GM06990 (cell line): ENCODE measurements at regions not wholly inside any gene's neighbourhood (a gene's known extent, or its start where the extent isn't known, plus 50 kb on each side); places are given as distances from the start of the nearest gene placed in this dataset.

Experiments used
- DNase-seq: peaks from one replicate; pipeline ENCODE4 v3.0.0-alpha.2; 2011; ENCODE audit not compliant: insufficient read length; ENCODE audit errors: extremely low read depth
- H3K27me3 ChIP-seq: replicated peaks from 2 replicates; pipeline ENCODE4 v1.6.0; 2011; ENCODE audit warnings: low read length; ENCODE audit not compliant: control insufficient read depth, insufficient read depth
- H3K36me3 ChIP-seq: 2 replicates; pipeline ENCODE4 v1.5.1; 2011; ENCODE audit warnings: low read length; ENCODE audit not compliant: control insufficient read depth, insufficient read depth
- H3K4me3 ChIP-seq: replicated peaks from 2 replicates; pipeline ENCODE4 v1.5.1; 2011; ENCODE audit warnings: low read depth, mild to moderate bottlenecking, control low read depth, low read length
- TF ChIP-seq, protein P1 (sequence below): IDR thresholded peaks from 2 replicates; pipeline ENCODE4 v1.5.1; 2011; ENCODE audit warnings: low read length, control low read depth, mild to moderate bottlenecking, inconsistent platforms; ENCODE audit not compliant: insufficient read depth, poor library complexity, severe bottlenecking

DNA sequence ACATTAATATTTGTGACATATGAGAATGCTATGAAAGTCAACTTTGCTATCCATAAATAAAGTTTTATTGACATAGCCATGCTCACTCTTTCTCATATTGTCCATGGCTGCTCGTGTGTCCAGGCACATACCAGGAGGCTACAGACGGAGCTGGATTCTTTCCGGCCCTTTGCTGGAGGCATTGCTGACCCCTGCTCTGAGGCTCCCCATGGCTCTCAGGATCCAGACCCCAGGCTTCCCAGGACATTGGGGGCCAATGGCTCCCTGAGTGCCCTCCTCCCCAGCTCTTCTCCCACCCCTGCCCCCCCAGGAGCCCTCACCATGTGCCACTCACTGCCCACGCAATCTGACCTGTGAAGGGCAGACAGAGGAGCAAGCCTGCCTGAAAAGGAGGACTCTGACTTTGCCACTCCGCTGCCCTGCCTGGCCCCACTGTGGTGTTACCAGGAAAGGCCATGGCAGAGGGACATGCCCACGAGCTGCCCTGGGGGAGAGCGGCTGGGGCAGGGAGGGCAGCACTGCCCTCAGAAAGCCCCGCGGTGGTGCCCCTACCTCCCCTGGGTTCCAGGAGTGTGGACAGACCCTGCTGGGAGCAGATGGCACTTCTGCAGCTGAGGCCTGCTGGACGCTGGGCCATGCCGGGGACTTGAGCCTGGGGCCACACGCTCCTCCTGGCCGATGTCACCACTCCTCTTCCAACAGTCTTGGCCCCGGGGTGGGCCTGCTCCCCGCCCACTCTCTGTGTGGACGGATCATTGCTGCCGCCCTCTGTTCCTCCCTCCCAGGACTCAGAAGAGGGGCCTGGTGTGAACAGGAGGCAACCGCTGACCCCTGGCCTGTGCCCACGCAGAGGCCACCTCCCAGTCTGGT, 97.8 kb upstream of the BHLHE23 start:
- Histone ChIP-seq H3K4me3 (no peak overlapping the region), H3K36me3 (no peaks in the 10 kb centered on the region), H3K27me3 (no peaks in the 10 kb centered on the region; the same call in 1 of the 2 replicates)
- TF ChIP-seq, protein P1, sequence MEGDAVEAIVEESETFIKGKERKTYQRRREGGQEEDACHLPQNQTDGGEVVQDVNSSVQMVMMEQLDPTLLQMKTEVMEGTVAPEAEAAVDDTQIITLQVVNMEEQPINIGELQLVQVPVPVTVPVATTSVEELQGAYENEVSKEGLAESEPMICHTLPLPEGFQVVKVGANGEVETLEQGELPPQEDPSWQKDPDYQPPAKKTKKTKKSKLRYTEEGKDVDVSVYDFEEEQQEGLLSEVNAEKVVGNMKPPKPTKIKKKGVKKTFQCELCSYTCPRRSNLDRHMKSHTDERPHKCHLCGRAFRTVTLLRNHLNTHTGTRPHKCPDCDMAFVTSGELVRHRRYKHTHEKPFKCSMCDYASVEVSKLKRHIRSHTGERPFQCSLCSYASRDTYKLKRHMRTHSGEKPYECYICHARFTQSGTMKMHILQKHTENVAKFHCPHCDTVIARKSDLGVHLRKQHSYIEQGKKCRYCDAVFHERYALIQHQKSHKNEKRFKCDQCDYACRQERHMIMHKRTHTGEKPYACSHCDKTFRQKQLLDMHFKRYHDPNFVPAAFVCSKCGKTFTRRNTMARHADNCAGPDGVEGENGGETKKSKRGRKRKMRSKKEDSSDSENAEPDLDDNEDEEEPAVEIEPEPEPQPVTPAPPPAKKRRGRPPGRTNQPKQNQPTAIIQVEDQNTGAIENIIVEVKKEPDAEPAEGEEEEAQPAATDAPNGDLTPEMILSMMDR = no peak
- no peak for DNase-seq

DNA sequence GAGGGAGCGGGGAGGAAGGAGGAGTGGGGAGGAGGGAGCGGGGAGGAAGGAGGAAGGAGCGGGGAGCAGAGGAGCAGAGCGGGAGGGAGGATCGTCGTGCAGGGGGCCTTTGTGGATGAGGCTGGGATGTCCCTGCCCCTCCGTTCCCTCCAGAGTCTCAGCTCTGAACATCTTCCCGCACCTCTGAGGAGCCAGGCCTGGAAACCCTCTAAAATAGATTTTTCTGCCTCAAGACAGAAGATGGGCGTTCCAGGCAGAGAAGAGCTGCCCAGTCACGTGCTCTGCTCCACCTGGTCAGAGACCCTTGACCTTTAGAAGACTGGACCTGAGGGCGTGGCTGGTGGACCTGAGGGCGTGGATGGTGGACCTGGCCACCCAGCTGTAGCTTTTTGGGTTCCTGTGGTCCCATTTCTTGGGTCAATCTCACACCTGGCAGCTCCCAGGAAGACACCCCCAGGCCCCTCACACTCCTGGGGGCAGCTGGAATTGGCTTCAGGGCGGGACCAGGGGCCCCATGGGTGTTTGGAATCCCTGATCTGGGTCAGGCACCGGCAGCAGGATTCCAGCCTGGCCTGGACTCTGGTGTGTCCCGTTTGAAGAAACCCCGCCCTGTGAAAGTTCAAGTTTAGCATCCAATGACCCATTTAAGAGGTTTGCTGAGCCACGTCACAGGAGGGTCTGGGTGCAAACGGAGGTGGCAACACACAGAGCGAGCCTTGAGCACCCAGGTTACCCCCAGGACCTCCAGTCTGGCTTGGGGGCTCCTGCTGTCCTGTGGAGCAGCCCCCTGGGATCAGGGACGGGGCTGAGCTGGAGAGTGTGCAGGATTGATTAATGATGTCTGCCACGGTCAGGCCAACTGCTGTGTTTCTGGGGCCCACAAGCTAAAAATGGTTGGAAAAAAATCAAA, 96.9 kb upstream of the BHLHE23 start:
- H3K36me3 ChIP-seq = no peaks in the 10 kb centered on the region
- TF ChIP-seq, protein P1 = no peak
- DNase-seq = no peak
- no peak overlapping the region for H3K4me3 ChIP-seq
- no peaks in the 10 kb centered on the region; the same call in 1 of the 2 replicates for H3K27me3 ChIP-seq

DNA sequence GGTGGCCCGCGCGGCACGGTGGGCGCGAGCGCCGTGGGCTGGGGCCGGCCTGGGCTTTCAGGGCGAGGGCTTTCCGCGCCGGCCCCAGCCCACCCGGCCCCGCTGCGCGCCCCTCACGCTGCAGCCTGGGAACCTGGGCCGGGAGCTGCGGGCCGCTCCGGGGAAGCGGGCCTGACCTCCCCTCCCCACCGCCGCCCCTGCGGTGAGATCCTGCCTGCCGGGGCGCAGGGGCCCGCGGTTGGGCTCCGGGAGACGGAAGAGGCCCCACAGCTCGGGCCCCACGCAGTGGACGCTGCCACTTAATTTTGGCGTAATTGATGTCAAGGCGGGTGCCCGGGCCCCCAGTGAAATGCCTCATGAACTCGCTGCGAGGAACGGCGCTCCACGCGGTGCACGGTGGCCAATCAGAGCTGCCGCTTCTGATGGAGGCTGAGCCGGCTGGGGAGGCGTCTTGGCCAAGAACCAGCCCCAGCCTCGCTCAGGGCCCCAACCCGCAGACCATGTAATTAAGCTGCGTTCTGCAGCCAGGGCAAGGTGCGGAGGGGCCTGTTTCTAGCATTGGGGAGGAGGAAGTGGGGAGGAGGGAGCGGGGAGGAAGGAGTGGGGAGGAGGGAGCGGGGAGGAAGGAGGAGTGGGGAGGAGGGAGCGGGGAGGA, 96.1 kb upstream of the BHLHE23 start:
- TF ChIP-seq, protein P1 = no peak
- H3K36me3 ChIP-seq = no peaks in the 10 kb centered on the region
- DNase-seq = peak; percentile 57
- no peaks in the 10 kb centered on the region; the same call in 1 of the 2 replicates for H3K27me3 ChIP-seq
- H3K4me3 ChIP-seq = peak overlapping the region; percentile 45

DNA sequence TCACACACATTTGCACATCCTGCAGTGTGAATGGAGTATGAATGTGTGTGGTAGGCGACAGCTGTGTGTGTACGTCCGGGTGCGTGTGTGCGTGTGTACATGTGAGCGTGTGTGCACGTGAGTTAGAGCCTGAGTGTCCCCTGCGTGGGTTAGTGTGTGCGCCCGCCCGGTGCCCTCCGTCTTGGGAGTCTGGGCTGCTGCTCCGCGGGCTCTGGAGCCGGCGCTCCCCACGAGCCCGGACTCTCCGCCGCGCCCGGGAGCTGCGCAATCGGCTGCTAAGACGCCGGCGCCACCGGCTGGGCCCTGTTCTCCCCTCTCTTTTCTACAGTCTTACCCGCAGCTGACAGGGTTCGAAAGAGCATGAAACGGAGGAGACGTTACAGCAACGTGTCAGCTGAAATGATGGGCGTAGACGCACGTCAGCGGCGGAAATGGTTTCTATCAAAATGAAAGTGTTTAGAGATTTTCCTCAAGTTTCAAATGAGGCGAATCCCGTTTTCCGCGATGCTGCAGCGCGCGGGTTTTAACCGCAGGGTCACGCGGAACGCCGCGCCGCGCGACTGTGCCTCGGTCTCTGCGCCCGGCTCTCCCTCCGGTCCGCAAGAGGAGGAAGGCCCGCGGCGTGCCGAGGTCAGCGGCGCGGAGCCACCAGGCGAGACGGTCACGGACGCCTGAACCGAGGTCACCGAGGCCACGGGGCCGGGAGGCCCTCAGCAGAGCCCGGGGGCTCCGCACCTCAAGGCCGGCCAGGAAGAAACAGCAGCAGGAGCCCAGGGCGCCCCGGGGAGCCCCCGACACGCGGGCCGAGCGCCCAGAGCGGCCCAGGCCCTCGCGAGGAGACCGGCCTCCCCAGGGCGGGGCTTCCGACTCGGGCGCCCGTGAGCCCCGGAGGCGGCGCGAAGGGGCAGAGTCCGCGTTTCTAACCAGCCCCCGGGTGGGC, 95.3 kb upstream of the BHLHE23 start:
- TF ChIP-seq, protein P1 = peak; percentile 4
- Histone ChIP-seq H3K4me3 (peak overlapping the region; percentile 66), H3K27me3 (no peaks in the 10 kb centered on the region), H3K36me3 (no peaks in the 10 kb centered on the region)
- peak; percentile 72 for DNase-seq
